Activated CD4-positive, alpha-beta T cell treated with anti-CD3 and anti-CD28 coated beads for 36 hours (primary cell): ENCODE measurements at regions not wholly inside any gene's neighbourhood (a gene's known extent, or its start where the extent isn't known, plus 50 kb on each side); places are given as distances from the start of the nearest gene placed in this dataset.

ENCODE experiments used
- ATAC-seq: fragments of 200-7000 bp; cut with Tn5 transposase; one replicate; pipeline ENCODE4 v1.10.0; 2021; ENCODE audit warnings: mild to moderate bottlenecking, moderate library complexity
- CTCF ChIA-PET: fragments of 350-600 bp; sonication (Branson Sonifier 250); formaldehyde crosslinking; loops from one replicate; lab custom pipeline; 2021; ENCODE audit warnings: antibody characterized with exemption; lab: Charles Lee
- POLR2A ChIA-PET: fragments of 350-600 bp; sonication (Branson Sonifier 250); formaldehyde crosslinking; loops from one replicate; lab custom pipeline; 2021; ENCODE audit warnings: antibody characterized with exemption, inconsistent platforms; lab: Charles Lee
- DNase-seq: peaks from one replicate; pipeline ENCODE4 v3.0.0-alpha.2; 2020
- H3K27ac Mint-ChIP-seq: one replicate; pipeline ENCODE4 v1.8.0; 2021; ENCODE audit warnings: mixed read lengths
- H3K27me3 Mint-ChIP-seq: one replicate; pipeline ENCODE4 v1.8.0; 2021; ENCODE audit warnings: mixed read lengths
- H3K36me3 Mint-ChIP-seq: one replicate; pipeline ENCODE4 v1.8.0; 2021; ENCODE audit warnings: low read depth, mixed read lengths
- H3K4me1 Mint-ChIP-seq: one replicate; pipeline ENCODE4 v1.8.0; 2021; ENCODE audit warnings: mixed read lengths
- H3K4me3 Mint-ChIP-seq: one replicate; pipeline ENCODE4 v1.8.0; 2021; ENCODE audit warnings: mild to moderate bottlenecking, moderate library complexity, mixed read lengths
- H3K9me3 Mint-ChIP-seq: one replicate; pipeline ENCODE4 v1.8.0; 2021; ENCODE audit warnings: low read depth, mixed read lengths
- intact Hi-C, 2 experiments: fragments of 100-400 bp; cut with DNase I in 1 of 2; cut with micrococcal nuclease in 1 of 2; formaldehyde crosslinking; loops; one replicate each; pipeline versions ENCODE4 v1.14.2 to v1.15.1; 2022 to 2024; cut with DNase I, micrococcal nuclease

DNA sequence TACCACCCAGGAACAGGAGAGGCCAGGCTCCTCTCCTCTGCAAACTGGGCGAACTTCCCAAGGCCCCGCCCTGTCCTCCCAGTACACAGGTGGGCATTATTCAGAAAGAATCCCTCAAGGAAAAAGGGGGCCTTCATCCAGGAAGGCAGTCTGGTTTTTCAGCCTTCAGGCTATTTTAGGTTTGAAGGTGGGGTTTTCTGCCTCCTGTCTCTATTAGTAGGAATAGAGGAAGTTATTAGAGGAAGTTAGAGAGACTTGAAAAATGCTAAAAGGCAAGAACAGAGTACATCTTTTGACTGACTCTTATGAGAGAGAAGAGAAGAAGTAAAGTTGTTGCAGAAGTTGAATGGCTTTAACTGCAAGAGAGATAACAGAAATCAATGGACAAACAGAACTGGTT, 250.9 kb upstream of the SORCS1 start:
- Mint-ChIP-seq H3K36me3 (no peaks in the 10 kb centered on the region), H3K27ac (no peak overlapping the region), H3K4me3 (no peak overlapping the region), H3K9me3 (peaks cover 2% of the 10 kb centered on the region), H3K4me1 (no peaks in the 10 kb centered on the region), H3K27me3 (no peaks in the 10 kb centered on the region)
- intact Hi-C loops = no loop called here
- no peak for ATAC-seq
- ChIA-PET CTCF (no interaction called here), POLR2A (no interaction called here)
- DNase-seq = no peak

- Mint-ChIP-seq H3K27ac (no peak overlapping the region), H3K4me1 (no peaks in the 10 kb centered on the region), H3K27me3 (no peaks in the 10 kb centered on the region), H3K36me3 (no peaks in the 10 kb centered on the region), H3K9me3 (peaks cover 4% of the 10 kb centered on the region), H3K4me3 (no peak overlapping the region)
- DNase-seq (no peak), ATAC-seq (no peak)
- POLR2A ChIA-PET = no interaction called here
- intact Hi-C loops = no loop called here
- CTCF ChIA-PET = no interaction called here
Measured at GRCh38 chr10:107413971-107414370, 249.5 kb upstream of the SORCS1 start.

GRCh38 chr10:107409522-107409921, 245.0 kb upstream of the SORCS1 start:
- Mint-ChIP-seq H3K36me3 (no peaks in the 10 kb centered on the region), H3K4me3 (no peak overlapping the region), H3K4me1 (no peaks in the 10 kb centered on the region), H3K9me3 (peaks cover 9% of the 10 kb centered on the region), H3K27me3 (no peaks in the 10 kb centered on the region), H3K27ac (no peak overlapping the region)
- ATAC-seq (no peak), DNase-seq (peak; percentile 6)
- CTCF ChIA-PET = no interaction called here
- POLR2A ChIA-PET = no interaction called here
- intact Hi-C loops = no loop called here

DNA sequence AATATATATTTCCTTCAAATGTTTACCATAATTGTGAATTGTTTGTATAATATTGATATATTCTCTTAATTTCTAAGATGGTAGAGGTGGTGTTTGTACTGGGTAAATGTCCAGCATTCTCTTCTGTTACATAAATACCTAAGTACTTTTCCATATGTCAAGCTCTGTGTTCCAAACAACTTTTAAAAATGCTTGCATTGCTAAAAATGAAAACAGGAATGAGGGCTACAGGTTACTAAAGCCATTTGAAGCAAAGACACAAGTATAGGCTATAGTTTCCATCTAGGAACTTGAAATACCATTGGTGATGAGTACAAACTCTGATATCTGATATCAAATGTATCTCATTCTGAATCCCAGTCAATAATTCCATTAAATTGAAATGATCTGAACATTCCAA, 233.6 kb upstream of the SORCS1 start:
- ATAC-seq = no peak
- H3K9me3 Mint-ChIP-seq = peaks cover 9% of the 10 kb centered on the region
- no peak overlapping the region for H3K4me3 Mint-ChIP-seq
- POLR2A ChIA-PET = no interaction called here
- no peaks in the 10 kb centered on the region for H3K4me1 Mint-ChIP-seq
- intact Hi-C loops = no loop called here
- CTCF ChIA-PET = no interaction called here
- H3K27ac Mint-ChIP-seq = no peak overlapping the region
- H3K36me3 Mint-ChIP-seq = no peaks in the 10 kb centered on the region
- H3K27me3 Mint-ChIP-seq = no peaks in the 10 kb centered on the region
- no peak for DNase-seq

DNA sequence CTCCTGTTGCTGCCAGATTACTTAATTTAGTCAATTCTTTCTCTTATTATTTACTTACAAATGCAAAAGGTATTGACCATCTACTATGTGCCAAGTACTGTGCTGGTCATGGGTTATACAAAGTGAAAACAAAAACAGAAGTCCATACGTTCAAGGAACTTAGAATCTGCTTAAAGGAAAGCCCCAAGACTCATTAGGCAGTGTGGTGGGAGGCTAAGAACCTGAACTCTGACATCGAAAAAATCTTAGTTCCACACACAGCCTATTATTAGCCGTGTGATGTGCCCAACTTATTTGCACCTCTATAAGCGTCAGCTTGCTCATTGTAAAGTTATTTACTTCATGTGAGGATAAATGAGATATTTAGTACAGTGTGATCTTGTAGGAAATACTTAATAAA, 227.4 kb upstream of the SORCS1 start:
- ChIA-PET CTCF (no interaction called here), POLR2A (no interaction called here)
- Mint-ChIP-seq H3K4me1 (no peaks in the 10 kb centered on the region), H3K27ac (no peak overlapping the region), H3K36me3 (no peaks in the 10 kb centered on the region), H3K4me3 (no peak overlapping the region), H3K27me3 (no peaks in the 10 kb centered on the region), H3K9me3 (peaks cover 7% of the 10 kb centered on the region)
- ATAC-seq = no peak
- intact Hi-C loops = no loop called here
- DNase-seq = no peak

DNA sequence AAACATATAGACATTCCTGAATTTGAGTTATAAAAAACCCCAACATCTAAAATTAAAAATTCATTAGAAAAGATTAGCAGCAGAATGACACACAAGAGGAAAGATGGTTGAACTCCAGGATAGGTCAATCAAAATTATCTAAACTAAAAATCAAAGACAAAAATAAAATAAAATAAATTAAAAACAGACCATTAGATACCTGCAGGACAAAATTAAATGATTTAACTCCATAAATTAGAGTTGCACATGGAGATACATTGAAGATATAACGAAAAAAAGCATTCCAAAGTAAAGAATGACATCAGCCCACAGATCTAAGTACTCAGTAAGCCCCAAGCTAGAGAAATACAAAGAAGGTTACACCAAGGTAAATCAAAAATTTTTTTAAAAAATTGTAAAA, 226.1 kb upstream of the SORCS1 start:
- no peaks in the 10 kb centered on the region for H3K4me1 Mint-ChIP-seq
- CTCF ChIA-PET = no interaction called here
- intact Hi-C loops = no loop called here
- no peak overlapping the region for H3K27ac Mint-ChIP-seq
- no peaks in the 10 kb centered on the region for H3K36me3 Mint-ChIP-seq
- POLR2A ChIA-PET = no interaction called here
- peaks cover 6% of the 10 kb centered on the region for H3K9me3 Mint-ChIP-seq
- H3K4me3 Mint-ChIP-seq = no peak overlapping the region
- ATAC-seq (no peak), DNase-seq (no peak)
- H3K27me3 Mint-ChIP-seq = no peaks in the 10 kb centered on the region

DNA sequence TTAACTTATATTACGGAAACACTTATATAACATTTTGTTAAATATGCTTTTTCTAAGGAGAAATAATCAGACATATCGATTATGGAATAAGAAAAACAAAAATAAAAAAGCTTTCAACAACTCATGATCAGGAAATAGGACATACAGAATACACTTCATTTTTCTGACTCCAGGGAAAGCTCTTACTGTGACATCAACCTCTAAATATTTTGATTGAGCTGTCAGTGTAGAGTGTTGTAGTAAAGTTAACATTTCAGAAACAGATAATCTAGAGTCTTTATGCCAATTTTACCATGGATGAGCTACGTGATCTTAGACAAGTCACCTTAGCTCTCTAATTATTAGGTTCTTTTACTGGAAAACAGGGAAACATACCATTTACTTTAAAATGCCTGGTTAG, 218.9 kb upstream of the SORCS1 start:
- H3K4me3 Mint-ChIP-seq = no peak overlapping the region
- H3K27ac Mint-ChIP-seq = no peak overlapping the region
- H3K27me3 Mint-ChIP-seq = no peaks in the 10 kb centered on the region

DNA sequence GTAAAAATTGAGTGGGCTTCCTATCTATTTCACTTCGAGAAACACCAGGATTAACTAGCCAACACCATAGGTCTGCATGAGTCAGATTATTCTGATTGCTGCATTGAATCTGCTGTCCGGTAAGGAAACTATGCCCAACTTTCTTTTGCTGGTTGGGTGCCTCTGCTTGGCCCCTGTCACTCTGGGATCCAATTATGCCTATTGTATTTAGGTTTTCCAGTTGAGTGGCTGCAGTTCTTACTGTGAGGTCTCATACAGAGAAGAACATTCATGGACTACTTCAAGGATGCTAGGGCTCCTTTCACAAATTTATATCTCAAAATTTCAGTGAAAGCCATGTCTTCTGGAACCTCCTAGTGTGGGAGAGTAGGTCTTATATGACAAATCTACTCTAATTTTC, 215.1 kb upstream of the SORCS1 start:
- H3K4me3 Mint-ChIP-seq = no peak overlapping the region
- ATAC-seq = no peak
- no peaks in the 10 kb centered on the region for H3K27me3 Mint-ChIP-seq
- ChIA-PET POLR2A (no interaction called here), CTCF (no interaction called here)
- intact Hi-C loops = no loop called here
- peaks cover 9% of the 10 kb centered on the region for H3K9me3 Mint-ChIP-seq
- H3K36me3 Mint-ChIP-seq = no peaks in the 10 kb centered on the region
- H3K27ac Mint-ChIP-seq = no peak overlapping the region
- no peak for DNase-seq
- H3K4me1 Mint-ChIP-seq = no peaks in the 10 kb centered on the region

More for the DNA sequence above, 218.9 kb upstream of the SORCS1 start:
- Mint-ChIP-seq H3K36me3 (no peaks in the 10 kb centered on the region), H3K4me1 (no peaks in the 10 kb centered on the region), H3K9me3 (peaks cover 7% of the 10 kb centered on the region)
- POLR2A ChIA-PET = no interaction called here
- CTCF ChIA-PET = no interaction called here
- DNase-seq (no peak), ATAC-seq (no peak)
- intact Hi-C loops = no loop called here

- ChIA-PET CTCF (no interaction called here), POLR2A (no interaction called here)
- intact Hi-C loops = no loop called here
- Mint-ChIP-seq H3K9me3 (peaks cover 7% of the 10 kb centered on the region), H3K4me3 (no peak overlapping the region), H3K27me3 (no peaks in the 10 kb centered on the region), H3K27ac (no peak overlapping the region), H3K4me1 (no peaks in the 10 kb centered on the region), H3K36me3 (no peaks in the 10 kb centered on the region)
- ATAC-seq (no peak), DNase-seq (no peak)
Measured at GRCh38 chr10:107371801-107372200, 207.3 kb upstream of the SORCS1 start.

DNA sequence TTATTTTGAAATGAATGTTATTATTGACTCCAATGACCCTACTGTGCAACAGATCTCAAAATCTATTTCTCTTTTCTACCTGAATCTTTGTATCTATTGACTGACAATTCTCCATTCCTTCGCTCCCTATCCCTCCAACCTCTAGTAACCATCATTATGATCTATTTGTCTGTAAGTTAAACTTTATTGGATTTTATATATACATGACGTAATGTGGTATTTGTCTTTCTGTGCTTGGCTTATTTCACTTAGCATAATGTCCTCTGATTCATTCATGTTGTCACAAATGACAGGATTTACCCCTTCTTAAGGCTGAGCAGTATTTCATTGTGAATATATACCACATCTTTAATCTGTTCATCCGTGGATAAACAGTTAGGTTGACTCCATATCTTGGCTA, 200.4 kb upstream of the SORCS1 start:
- ATAC-seq = no peak
- Mint-ChIP-seq H3K27ac (no peak overlapping the region), H3K27me3 (no peaks in the 10 kb centered on the region), H3K4me3 (no peak overlapping the region), H3K9me3 (peaks cover 7% of the 10 kb centered on the region), H3K36me3 (no peaks in the 10 kb centered on the region), H3K4me1 (no peaks in the 10 kb centered on the region)
- intact Hi-C loops = no loop called here
- POLR2A ChIA-PET = no interaction called here
- DNase-seq = no peak
- CTCF ChIA-PET = interaction anchor here (0.8 kb wide), 1 partner anchor 9 kb away, joined by 4 read pairs; no protein-coding TSS in a partner anchor

DNA sequence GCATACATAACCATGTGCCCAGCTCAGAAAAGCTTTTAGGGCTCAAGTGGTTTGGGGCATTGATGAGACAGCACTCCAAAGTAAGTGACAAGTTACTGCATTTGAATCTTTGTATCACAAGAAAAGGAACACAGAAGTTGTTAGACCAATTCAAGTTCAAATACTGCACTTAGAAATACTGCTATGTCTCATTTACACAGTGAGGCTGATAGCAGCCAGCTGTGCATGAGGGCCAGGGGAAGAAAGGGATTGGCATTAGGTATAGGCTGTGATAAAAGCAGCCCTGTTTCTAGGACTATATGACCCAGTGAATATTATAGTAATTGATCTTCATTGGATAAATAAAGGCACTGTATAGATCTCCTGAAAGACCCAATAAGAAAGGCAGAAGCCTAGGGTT, 197.8 kb upstream of the SORCS1 start:
- intact Hi-C loops = no loop called here
- Mint-ChIP-seq H3K36me3 (no peaks in the 10 kb centered on the region), H3K27me3 (no peaks in the 10 kb centered on the region), H3K27ac (no peak overlapping the region), H3K4me3 (no peak overlapping the region), H3K9me3 (peaks cover 7% of the 10 kb centered on the region), H3K4me1 (no peaks in the 10 kb centered on the region)
- no peak for ATAC-seq
- POLR2A ChIA-PET = no interaction called here
- DNase-seq = no peak
- CTCF ChIA-PET = no interaction called here

DNA sequence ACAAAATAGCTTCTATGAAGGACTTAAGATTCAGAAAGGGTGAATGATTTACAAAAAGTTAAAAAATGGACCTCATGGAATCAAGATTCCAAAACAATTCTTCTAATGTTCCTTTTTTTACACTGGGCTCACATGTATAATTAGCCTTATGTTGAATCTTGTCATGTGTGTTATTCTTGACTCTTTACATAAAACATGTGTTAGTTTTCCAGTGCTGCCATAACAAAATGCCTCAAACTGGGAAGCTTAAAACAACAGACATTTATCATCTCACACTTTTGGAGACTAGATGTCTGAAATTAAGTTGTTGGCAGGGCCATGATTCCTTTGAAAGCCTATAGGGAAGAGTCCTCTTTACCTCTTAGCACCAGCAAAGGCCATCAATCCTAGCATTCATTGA, 192.5 kb upstream of the SORCS1 start:
- no peak overlapping the region for H3K4me3 Mint-ChIP-seq
- no peaks in the 10 kb centered on the region for H3K27me3 Mint-ChIP-seq
- DNase-seq (no peak), ATAC-seq (no peak)
- no peaks in the 10 kb centered on the region for H3K4me1 Mint-ChIP-seq
- H3K36me3 Mint-ChIP-seq = no peaks in the 10 kb centered on the region
- no peak overlapping the region for H3K27ac Mint-ChIP-seq
- POLR2A ChIA-PET = no interaction called here
- CTCF ChIA-PET = no interaction called here
- intact Hi-C loops = no loop called here
- peaks cover 9% of the 10 kb centered on the region for H3K9me3 Mint-ChIP-seq

GRCh38 chr10:107356396-107356795, 191.9 kb upstream of the SORCS1 start:
- no peaks in the 10 kb centered on the region for H3K36me3 Mint-ChIP-seq
- H3K27me3 Mint-ChIP-seq = no peaks in the 10 kb centered on the region
- ChIA-PET POLR2A (no interaction called here), CTCF (no interaction called here)
- H3K4me3 Mint-ChIP-seq = no peak overlapping the region
- H3K27ac Mint-ChIP-seq = no peak overlapping the region
- intact Hi-C loops = no loop called here
- DNase-seq (no peak), ATAC-seq (no peak)
- H3K4me1 Mint-ChIP-seq = no peaks in the 10 kb centered on the region
- H3K9me3 Mint-ChIP-seq = peaks cover 9% of the 10 kb centered on the region
